ENCODE measurements at regions not wholly inside any gene's neighbourhood (a gene's known extent, or its start where the extent isn't known, plus 50 kb on each side); places are given as distances from the start of the nearest gene placed in this dataset.

- no peak for DNase-seq (ENCODE audit: low spot score)
- no peak for TF ChIP-seq EZH2 (IDR thresholded peaks at IDR 0.05; ENCODE audit: borderline replicate concordance, low read depth, low read length, poor library complexity, severe bottlenecking)
- TF ChIP-seq, protein P1, sequence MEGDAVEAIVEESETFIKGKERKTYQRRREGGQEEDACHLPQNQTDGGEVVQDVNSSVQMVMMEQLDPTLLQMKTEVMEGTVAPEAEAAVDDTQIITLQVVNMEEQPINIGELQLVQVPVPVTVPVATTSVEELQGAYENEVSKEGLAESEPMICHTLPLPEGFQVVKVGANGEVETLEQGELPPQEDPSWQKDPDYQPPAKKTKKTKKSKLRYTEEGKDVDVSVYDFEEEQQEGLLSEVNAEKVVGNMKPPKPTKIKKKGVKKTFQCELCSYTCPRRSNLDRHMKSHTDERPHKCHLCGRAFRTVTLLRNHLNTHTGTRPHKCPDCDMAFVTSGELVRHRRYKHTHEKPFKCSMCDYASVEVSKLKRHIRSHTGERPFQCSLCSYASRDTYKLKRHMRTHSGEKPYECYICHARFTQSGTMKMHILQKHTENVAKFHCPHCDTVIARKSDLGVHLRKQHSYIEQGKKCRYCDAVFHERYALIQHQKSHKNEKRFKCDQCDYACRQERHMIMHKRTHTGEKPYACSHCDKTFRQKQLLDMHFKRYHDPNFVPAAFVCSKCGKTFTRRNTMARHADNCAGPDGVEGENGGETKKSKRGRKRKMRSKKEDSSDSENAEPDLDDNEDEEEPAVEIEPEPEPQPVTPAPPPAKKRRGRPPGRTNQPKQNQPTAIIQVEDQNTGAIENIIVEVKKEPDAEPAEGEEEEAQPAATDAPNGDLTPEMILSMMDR (conservative IDR thresholded peaks at IDR 0.05; ENCODE audit: low read depth, low read length), result no peak
- ChIA-PET POLR2A (ENCODE audit: low non-redundant PET) (no interaction called here), CTCF (no interaction called here)
- Histone ChIP-seq H3K36me3 (ENCODE audit: insufficient read depth, low read length, poor library complexity, severe bottlenecking) (no peaks in the 10 kb centered on the region), H3K4me1 (ENCODE audit: insufficient read depth, low read length, poor library complexity, severe bottlenecking) (no peaks in the 10 kb centered on the region), H3K9me3 (ENCODE audit: low read depth, low read length, poor library complexity, severe bottlenecking) (no peaks in the 10 kb centered on the region), H3K27ac (ENCODE audit: low read depth, low read length, poor library complexity, severe bottlenecking) (no peak overlapping the region), H3K4me3 (ENCODE audit: low read depth, low read length, poor library complexity, severe bottlenecking) (no peak overlapping the region), H3K27me3 (replicated peaks; ENCODE audit: insufficient read depth, low read depth, low read length, poor library complexity) (peaks cover 5% of the 10 kb centered on the region)
- BruUV-seq (replicated peaks), result no TSS peak
- intact Hi-C loops (cut with micrococcal nuclease; ENCODE audit: unreplicated experiment), result no loop called here
Observed at GRCh38 chr5:7185742-7186141, 210.2 kb upstream of the ADCY2 start.

DNA sequence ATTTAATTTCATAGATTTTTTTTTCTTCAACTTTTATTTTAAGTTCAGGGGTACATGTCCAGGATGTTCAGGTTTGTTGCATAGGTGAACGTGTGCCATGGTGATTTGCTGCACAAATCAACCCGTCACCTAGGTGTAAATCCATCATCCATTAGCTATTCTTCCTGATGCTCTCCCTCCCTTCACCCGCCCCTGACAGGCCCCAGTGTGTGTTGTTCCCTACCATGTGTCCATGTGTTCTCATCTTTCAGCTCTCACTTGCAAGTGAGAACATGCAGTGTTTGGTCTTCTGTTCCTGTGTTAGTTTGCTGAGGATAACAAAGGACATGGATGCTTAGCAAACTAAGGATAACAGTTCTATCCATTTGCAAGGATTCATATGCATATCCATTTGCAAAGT is 209.1 kb upstream of the ADCY2 start:
- Histone ChIP-seq H3K27me3 (replicated peaks; ENCODE audit: insufficient read depth, low read depth, low read length, poor library complexity) (peaks cover 2% of the 10 kb centered on the region), H3K4me1 (ENCODE audit: insufficient read depth, low read length, poor library complexity, severe bottlenecking) (no peaks in the 10 kb centered on the region), H3K36me3 (ENCODE audit: insufficient read depth, low read length, poor library complexity, severe bottlenecking) (no peaks in the 10 kb centered on the region), H3K9me3 (ENCODE audit: low read depth, low read length, poor library complexity, severe bottlenecking) (no peaks in the 10 kb centered on the region), H3K27ac (ENCODE audit: low read depth, low read length, poor library complexity, severe bottlenecking) (no peak overlapping the region), H3K4me3 (ENCODE audit: low read depth, low read length, poor library complexity, severe bottlenecking) (no peak overlapping the region)
- POLR2A ChIA-PET (ENCODE audit: low non-redundant PET), result no interaction called here
- intact Hi-C loops (cut with micrococcal nuclease; ENCODE audit: unreplicated experiment), result no loop called here
- TF ChIP-seq, protein P1 (conservative IDR thresholded peaks at IDR 0.05; ENCODE audit: low read depth, low read length), result no peak
- TF ChIP-seq EZH2 (IDR thresholded peaks at IDR 0.05; ENCODE audit: borderline replicate concordance, low read depth, low read length, poor library complexity, severe bottlenecking), result no peak
- CTCF ChIA-PET, result no interaction called here
- DNase-seq (ENCODE audit: low spot score), result no peak
- BruUV-seq (replicated peaks), result no TSS peak

GRCh38 chr5:7190712-7191250 is 205.2 kb upstream of the ADCY2 start:
- ChIA-PET CTCF (no interaction called here), POLR2A (ENCODE audit: low non-redundant PET) (no interaction called here)
- H3K9me3 ChIP-seq (ENCODE audit: low read depth, low read length, poor library complexity, severe bottlenecking), result no peaks in the 10 kb centered on the region
- no TSS peak for BruUV-seq (replicated peaks)
- H3K36me3 ChIP-seq (ENCODE audit: insufficient read depth, low read length, poor library complexity, severe bottlenecking), result no peaks in the 10 kb centered on the region
- no peaks in the 10 kb centered on the region for H3K27me3 ChIP-seq (replicated peaks; ENCODE audit: insufficient read depth, low read depth, low read length, poor library complexity)
- TF ChIP-seq, protein P1 (conservative IDR thresholded peaks at IDR 0.05; ENCODE audit: low read depth, low read length), result no peak
- TF ChIP-seq EZH2 (IDR thresholded peaks at IDR 0.05; ENCODE audit: borderline replicate concordance, low read depth, low read length, poor library complexity, severe bottlenecking), result no peak
- no peaks in the 10 kb centered on the region for H3K4me1 ChIP-seq (ENCODE audit: insufficient read depth, low read length, poor library complexity, severe bottlenecking)
- intact Hi-C loops (cut with micrococcal nuclease; ENCODE audit: unreplicated experiment), result no loop called here
- DNase-seq (ENCODE audit: low spot score), result no peak
- H3K4me3 ChIP-seq (ENCODE audit: low read depth, low read length, poor library complexity, severe bottlenecking), result no peak overlapping the region
- no peak overlapping the region for H3K27ac ChIP-seq (ENCODE audit: low read depth, low read length, poor library complexity, severe bottlenecking)

Measured in A673 (cell line).